Lower lobe of right lung (tissue), 2 donors: ENCODE measurements at regions not wholly inside any gene's neighbourhood (a gene's known extent, or its start where the extent isn't known, plus 50 kb on each side); places are given as distances from the start of the nearest gene placed in this dataset.

Experiments used
- ATAC-seq, 2 donors: fragments of 200-7000 bp; cut with Tn5 transposase; one replicate each; pipeline ENCODE4 v1.9.1; 2020 to 2022; ENCODE audit warnings: mild to moderate bottlenecking in 2 of 2, moderate library complexity in 2 of 2
- DNase-seq: peaks from one replicate; pipeline ENCODE4 v3.0.0-alpha.2; 2020
- H3K27ac ChIP-seq: fragments of 200-600 bp; one replicate; pipeline ENCODE4 v1.8.0; 2022
- H3K27me3 ChIP-seq: fragments of 200-600 bp; one replicate; pipeline ENCODE4 v1.8.0; 2022; ENCODE audit warnings: low read depth
- H3K36me3 ChIP-seq: fragments of 200-600 bp; one replicate; pipeline ENCODE4 v1.8.0; 2022; ENCODE audit warnings: mild to moderate bottlenecking
- H3K4me1 ChIP-seq: fragments of 200-600 bp; one replicate; pipeline ENCODE4 v1.8.0; 2022
- H3K4me3 ChIP-seq: fragments of 200-600 bp; one replicate; pipeline ENCODE4 v1.8.0; 2022; ENCODE audit warnings: mild to moderate bottlenecking
- H3K9me3 ChIP-seq: fragments of 200-600 bp; one replicate; pipeline ENCODE4 v1.8.0; 2022
- CTCF ChIP-seq: fragments of 200-600 bp; IDR thresholded peaks from one replicate; pipeline ENCODE4 v1.8.0; 2022; ENCODE audit warnings: antibody characterized with exemption, mild to moderate bottlenecking
- intact Hi-C: fragments of 100-400 bp; cut with DNase I; formaldehyde crosslinking; loops from one replicate; pipeline ENCODE4 v1.11.0; 2022
- donor health status: DM: no; HTN: yes; CAD: no; lungs with severe emphysema.

- Histone ChIP-seq H3K27me3 (no peaks in the 10 kb centered on the region), H3K36me3 (no peaks in the 10 kb centered on the region), H3K27ac (no peak overlapping the region), H3K4me3 (no peak overlapping the region), H3K9me3 (no peaks in the 10 kb centered on the region), H3K4me1 (no peaks in the 10 kb centered on the region)
- DNase-seq (no peak), ATAC-seq (no peak)
- intact Hi-C loops, result no loop called here
- no peak for TF ChIP-seq CTCF
These were observed 271.5 kb upstream of the JARID2 start for GRCh38 chr6:14974372-14974771.

- Histone ChIP-seq H3K4me3 (no peak overlapping the region), H3K27ac (no peak overlapping the region), H3K27me3 (no peaks in the 10 kb centered on the region), H3K4me1 (no peaks in the 10 kb centered on the region), H3K9me3 (no peaks in the 10 kb centered on the region), H3K36me3 (no peaks in the 10 kb centered on the region)
- ATAC-seq (no peak), DNase-seq (no peak)
- TF ChIP-seq CTCF, result no peak
- intact Hi-C loops, result no loop called here
These were observed 270.9 kb upstream of the JARID2 start for GRCh38 chr6:14974792-14975470.

- H3K4me1 ChIP-seq, result no peaks in the 10 kb centered on the region
- no peak for TF ChIP-seq CTCF
These were observed 270.4 kb upstream of the JARID2 start for GRCh38 chr6:14975471-14975817.

GRCh38 chr6:14977747-14978382, 268.0 kb upstream of the JARID2 start:
- H3K27me3 ChIP-seq, result no peaks in the 10 kb centered on the region
- no peak for ATAC-seq
- H3K36me3 ChIP-seq, result no peaks in the 10 kb centered on the region
- H3K9me3 ChIP-seq, result no peaks in the 10 kb centered on the region
- H3K4me3 ChIP-seq, result no peak overlapping the region
- DNase-seq, result no peak
- no peaks in the 10 kb centered on the region for H3K4me1 ChIP-seq
- TF ChIP-seq CTCF, result no peak
- H3K27ac ChIP-seq, result no peak overlapping the region
- intact Hi-C loops, result no loop called here

More at GRCh38 chr6:14975471-14975817, 270.4 kb upstream of the JARID2 start:
- DNase-seq (no peak), ATAC-seq (no peak)
- Histone ChIP-seq H3K36me3 (no peaks in the 10 kb centered on the region), H3K27me3 (no peaks in the 10 kb centered on the region), H3K4me3 (no peak overlapping the region), H3K9me3 (no peaks in the 10 kb centered on the region), H3K27ac (no peak overlapping the region)
- intact Hi-C loops, result no loop called here

- intact Hi-C loops, result no loop called here
- DNase-seq (no peak), ATAC-seq (peak in 1 of 2 donors; percentile 25)
These were observed 263.9 kb upstream of the JARID2 start for GRCh38 chr6:14981960-14982359.

More at GRCh38 chr6:14981960-14982359, 263.9 kb upstream of the JARID2 start:
- TF ChIP-seq CTCF, result no peak
- Histone ChIP-seq H3K27ac (no peak overlapping the region), H3K27me3 (no peaks in the 10 kb centered on the region), H3K4me1 (peaks cover 11% of the 10 kb centered on the region), H3K9me3 (no peaks in the 10 kb centered on the region), H3K4me3 (no peak overlapping the region), H3K36me3 (no peaks in the 10 kb centered on the region)
